ENCODE measurements at regions not wholly inside any gene's neighbourhood (a gene's known extent, or its start where the extent isn't known, plus 50 kb on each side); places are given as distances from the start of the nearest gene placed in this dataset.
A peak's percentile ranks its signal among the peaks of the same experiment; 100 is the strongest.

DNA sequence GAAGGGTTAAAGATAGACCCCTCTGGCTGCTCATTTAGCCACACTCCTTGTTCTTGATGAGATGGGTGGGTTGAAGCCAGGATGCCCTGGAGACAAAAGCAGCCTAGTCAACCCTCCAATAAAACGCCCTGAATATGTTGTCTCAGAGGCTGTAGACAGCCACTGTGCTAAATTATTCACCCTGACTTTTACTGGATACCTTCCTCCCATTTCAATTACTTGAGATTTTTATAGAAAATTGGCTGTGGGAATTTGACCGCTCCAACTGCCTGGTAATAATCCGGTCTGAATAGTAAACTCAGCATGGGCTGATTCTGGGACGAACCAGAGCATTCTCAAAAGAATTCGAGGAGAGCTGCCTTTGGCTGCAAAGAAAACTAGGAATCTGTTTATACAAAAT lies 104.2 kb downstream of the SNX18 start:
- Mint-ChIP-seq H3K4me1 (ENCODE audit: low read depth in 2 of 2) (peaks cover 15 to 36% of the 10 kb centered on the region in 2 donors), H3K27me3 (no peaks in the 10 kb centered on the region), H3K4me3 (no peak overlapping the region), H3K36me3 (ENCODE audit: insufficient read depth) (no peaks in the 10 kb centered on the region), H3K27ac (no peak overlapping the region), H3K9me3 (peaks cover 0 to 2% of the 10 kb centered on the region in 2 donors)
- DNase-seq (no peak), ATAC-seq (replicated peaks) (no peak)

GRCh38 chr5:54621048-54621447 lies 103.5 kb downstream of the SNX18 start:
- Mint-ChIP-seq H3K27me3 (no peaks in the 10 kb centered on the region), H3K27ac (no peak overlapping the region), H3K4me1 (ENCODE audit: low read depth in 2 of 2) (peaks cover 15 to 30% of the 10 kb centered on the region in 2 donors), H3K9me3 (peaks cover 0 to 2% of the 10 kb centered on the region in 2 donors), H3K36me3 (ENCODE audit: insufficient read depth) (no peaks in the 10 kb centered on the region), H3K4me3 (no peak overlapping the region)
- ATAC-seq (replicated peaks), result no peak
- DNase-seq, result no peak

- Mint-ChIP-seq H3K27ac (peak overlapping the region in 1 of 2 donors; percentile 4), H3K27me3 (no peaks in the 10 kb centered on the region), H3K4me1 (ENCODE audit: low read depth in 2 of 2) (peaks cover 15 to 32% of the 10 kb centered on the region in 2 donors), H3K4me3 (peak overlapping the region in 1 of 2 donors; percentile 20), H3K9me3 (peaks cover 0 to 2% of the 10 kb centered on the region in 2 donors), H3K36me3 (ENCODE audit: insufficient read depth) (no peaks in the 10 kb centered on the region)
- peak; percentile 4 to 14 (median 4) for DNase-seq
- peak; percentile 76 for ATAC-seq (replicated peaks)
These were observed 102.8 kb downstream of the SNX18 start for GRCh38 chr5:54620141-54620933.

DNA sequence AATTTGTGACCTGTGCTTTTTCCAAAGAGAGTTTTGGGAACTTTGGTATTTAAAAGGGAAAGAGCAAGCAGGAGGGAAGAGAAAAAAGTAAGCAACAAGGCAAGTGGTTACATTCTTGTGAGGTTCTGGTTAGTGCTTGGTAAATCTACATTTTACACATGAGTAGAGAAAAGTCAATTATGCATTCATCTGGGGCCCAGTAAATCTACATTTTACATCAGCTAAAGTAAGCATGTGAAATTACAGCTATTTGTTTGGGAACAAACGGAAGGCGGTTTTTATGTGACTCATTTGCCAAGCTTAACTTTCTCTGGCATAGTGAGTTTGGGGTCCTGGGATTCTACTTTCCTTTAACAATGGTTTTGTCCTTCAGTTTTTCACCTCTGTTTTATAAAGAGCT lies 102.2 kb downstream of the SNX18 start:
- Mint-ChIP-seq H3K27me3 (no peaks in the 10 kb centered on the region), H3K9me3 (peaks cover 0 to 2% of the 10 kb centered on the region in 2 donors), H3K27ac (peak overlapping the region in 1 of 2 donors; percentile 4), H3K4me3 (no peak overlapping the region), H3K36me3 (ENCODE audit: insufficient read depth) (no peaks in the 10 kb centered on the region), H3K4me1 (ENCODE audit: low read depth in 2 of 2) (peaks cover 17 to 35% of the 10 kb centered on the region in 2 donors)
- DNase-seq, result no peak
- no peak for ATAC-seq (replicated peaks)

DNA sequence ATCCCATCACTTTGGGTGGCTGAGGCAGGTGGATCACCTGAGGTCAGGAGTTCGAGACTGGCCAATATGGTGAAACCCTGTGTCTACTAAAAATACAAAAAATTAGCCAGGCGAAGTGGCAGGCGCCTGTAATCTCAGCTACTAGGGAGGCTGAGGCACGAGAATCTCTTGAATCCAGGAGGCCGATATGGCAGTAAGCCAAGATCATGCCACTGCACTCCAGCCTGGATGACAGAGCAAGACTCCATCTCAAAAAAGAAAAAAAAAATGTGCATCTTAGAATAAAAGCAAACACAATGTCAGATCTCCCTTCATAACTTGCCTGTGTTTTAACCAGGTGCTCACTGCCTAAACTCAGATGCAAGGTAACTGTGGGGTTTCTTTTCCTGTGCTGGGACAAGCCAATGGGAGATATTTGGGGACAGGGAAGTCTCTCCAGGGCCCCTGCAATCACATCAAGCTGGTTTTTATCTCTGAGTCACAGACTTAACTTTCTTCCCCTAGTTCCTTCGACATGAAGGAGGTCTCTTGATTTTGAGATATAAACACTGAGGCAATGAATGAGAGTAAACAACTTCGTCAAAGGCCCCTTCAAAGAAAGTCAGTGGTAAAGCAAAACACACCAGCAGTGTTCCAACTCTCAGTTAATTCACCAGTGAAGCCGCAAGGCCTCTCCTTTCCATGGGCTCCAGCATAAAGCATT lies 99.1 kb downstream of the SNX18 start:
- no peak overlapping the region for H3K4me3 Mint-ChIP-seq
- DNase-seq (no peak), ATAC-seq (replicated peaks) (no peak)
- no peaks in the 10 kb centered on the region for H3K36me3 Mint-ChIP-seq (ENCODE audit: insufficient read depth)
- H3K27me3 Mint-ChIP-seq, result no peaks in the 10 kb centered on the region
- H3K4me1 Mint-ChIP-seq (ENCODE audit: low read depth in 2 of 2), result peaks cover 14 to 35% of the 10 kb centered on the region in 2 donors
- no peak overlapping the region for H3K27ac Mint-ChIP-seq
- H3K9me3 Mint-ChIP-seq, result peaks cover 0 to 2% of the 10 kb centered on the region in 2 donors

DNA sequence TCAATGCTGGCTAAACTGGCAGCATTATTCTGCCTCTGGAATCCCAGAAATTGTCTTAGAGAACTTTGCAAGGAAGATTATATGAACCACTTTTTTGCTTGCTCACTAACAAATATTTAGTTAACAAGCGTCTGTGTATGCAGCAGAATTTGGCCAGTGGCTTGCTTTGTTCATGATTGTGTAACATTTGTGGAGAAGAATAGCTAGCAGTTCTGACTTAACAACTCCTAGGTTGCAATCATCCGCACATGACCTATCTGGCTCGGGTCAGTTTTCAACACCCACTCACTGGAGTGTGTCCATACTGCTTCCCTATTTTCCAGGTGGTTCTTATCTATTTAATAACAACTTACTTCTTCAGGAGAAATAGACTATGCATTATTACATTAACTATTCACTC lies 98.5 kb downstream of the SNX18 start:
- Mint-ChIP-seq H3K4me3 (no peak overlapping the region), H3K4me1 (ENCODE audit: low read depth in 2 of 2) (peaks cover 20 to 39% of the 10 kb centered on the region in 2 donors), H3K27me3 (no peaks in the 10 kb centered on the region), H3K27ac (no peak overlapping the region), H3K9me3 (peaks cover 0 to 2% of the 10 kb centered on the region in 2 donors), H3K36me3 (ENCODE audit: insufficient read depth) (no peaks in the 10 kb centered on the region)
- ATAC-seq (replicated peaks) (no peak), DNase-seq (no peak)

DNA sequence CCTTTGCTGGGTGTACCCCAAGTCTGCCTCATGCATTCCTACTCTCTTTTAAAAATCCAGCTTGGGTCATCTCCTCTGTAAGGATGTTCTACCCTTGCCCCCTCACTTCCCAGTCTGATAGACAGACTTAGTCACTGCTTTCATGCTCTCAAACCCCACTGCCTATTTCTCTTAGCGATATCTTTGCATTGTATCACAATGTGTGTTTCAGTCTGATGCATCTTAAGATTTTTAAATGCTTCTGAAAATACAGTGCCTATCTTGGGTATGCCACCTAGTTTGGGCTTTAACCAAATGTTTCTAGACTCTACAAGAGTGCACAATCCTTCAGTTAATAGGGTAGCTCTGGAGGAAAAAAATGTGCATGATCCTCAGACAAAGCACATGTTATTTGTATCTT lies 97.8 kb downstream of the SNX18 start:
- Mint-ChIP-seq H3K9me3 (peaks cover 0 to 2% of the 10 kb centered on the region in 2 donors), H3K27ac (no peak overlapping the region), H3K4me1 (ENCODE audit: low read depth in 2 of 2) (peaks cover 25 to 39% of the 10 kb centered on the region in 2 donors), H3K27me3 (no peaks in the 10 kb centered on the region), H3K36me3 (ENCODE audit: insufficient read depth) (no peaks in the 10 kb centered on the region), H3K4me3 (no peak overlapping the region)
- DNase-seq (no peak), ATAC-seq (replicated peaks) (no peak)

- DNase-seq, result no peak
- Mint-ChIP-seq H3K4me1 (ENCODE audit: low read depth in 2 of 2) (peaks cover 25 to 42% of the 10 kb centered on the region in 2 donors), H3K27ac (no peak overlapping the region), H3K27me3 (no peaks in the 10 kb centered on the region), H3K36me3 (ENCODE audit: insufficient read depth) (peaks cover 5% of the 10 kb centered on the region), H3K4me3 (no peak overlapping the region), H3K9me3 (peaks cover 2 to 7% of the 10 kb centered on the region in 2 donors)
- no peak for ATAC-seq (replicated peaks)
These were observed 95.2 kb downstream of the SNX18 start for GRCh38 chr5:54612711-54613110.

DNA sequence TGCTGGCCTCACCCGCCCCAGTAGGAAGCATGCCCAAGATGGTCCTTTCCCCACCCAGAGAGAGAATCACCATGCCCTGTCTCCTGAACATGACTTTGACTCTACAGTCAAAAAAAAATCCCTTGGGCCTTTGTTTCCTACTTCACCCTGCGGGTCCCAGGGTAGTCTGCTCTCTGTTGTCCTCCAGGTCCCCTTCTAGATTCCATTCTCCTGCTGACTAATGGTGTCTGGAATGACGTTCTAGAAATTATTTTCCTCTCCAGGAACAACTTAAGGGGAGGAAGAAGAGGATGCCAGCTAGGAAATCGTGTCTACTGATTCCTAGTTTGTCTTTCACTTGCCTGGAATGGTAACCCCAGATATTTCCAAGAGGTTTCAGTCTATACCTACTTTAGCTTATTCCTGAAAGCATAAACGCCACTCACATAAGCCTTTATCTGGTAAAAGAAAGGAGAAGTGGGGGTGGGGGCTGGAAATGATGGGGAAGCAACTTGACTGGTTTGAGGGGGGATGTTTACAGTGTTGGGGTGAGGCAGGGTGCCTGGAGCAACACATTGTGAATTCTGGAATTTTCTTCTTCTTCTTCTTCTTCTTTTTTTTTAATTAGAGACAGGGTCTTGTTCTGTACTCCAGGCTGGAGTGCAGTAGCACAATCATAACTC lies 93.9 kb downstream of the SNX18 start:
- Mint-ChIP-seq H3K4me3 (peak overlapping the region; percentile 69 to 73), H3K27ac (peak overlapping the region; percentile 90 to 92)
- DNase-seq, result no peak

DNA sequence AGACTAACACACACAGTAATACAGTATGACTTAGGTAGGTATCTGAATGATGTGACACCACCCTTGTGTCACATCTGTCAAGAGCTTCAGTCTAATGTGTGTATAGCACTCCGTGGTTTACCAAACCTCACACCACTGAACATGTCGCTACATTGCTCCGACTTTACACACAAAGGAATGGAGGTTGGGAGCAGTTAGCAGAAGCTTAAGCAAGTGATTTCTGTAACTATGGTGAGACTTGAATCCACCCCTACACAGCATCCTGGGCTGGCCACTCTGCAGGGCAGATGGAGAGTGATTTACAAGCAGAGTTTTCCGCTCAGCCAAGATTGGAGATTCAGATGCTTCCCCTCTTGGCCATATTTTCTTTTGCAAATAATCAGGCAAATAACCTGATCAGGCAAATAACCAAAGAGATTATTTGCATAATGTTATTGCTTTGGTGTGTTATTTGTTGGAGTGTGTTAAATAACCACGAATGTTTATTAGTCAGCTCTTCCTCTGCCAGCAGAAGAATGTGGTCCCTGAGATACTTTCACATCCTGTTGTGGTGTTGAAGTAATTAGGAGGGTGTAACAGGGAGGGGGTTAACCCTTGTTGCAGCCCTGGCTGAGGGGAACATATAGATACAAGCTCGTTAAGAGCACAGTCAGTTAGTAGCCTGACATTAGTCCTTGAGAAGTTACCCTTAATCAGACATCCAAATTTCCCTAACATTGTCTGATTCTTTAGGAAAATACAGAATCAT lies 92.8 kb downstream of the SNX18 start:
- ATAC-seq (replicated peaks), result peak; percentile 86
- peak overlapping the region; percentile 69 to 73 for H3K4me3 Mint-ChIP-seq
- peaks cover 5% of the 10 kb centered on the region for H3K36me3 Mint-ChIP-seq (ENCODE audit: insufficient read depth)
- H3K4me1 Mint-ChIP-seq (ENCODE audit: low read depth in 2 of 2), result peaks cover 26 to 48% of the 10 kb centered on the region in 2 donors
- peak; percentile 31 to 49 (median 40) for DNase-seq
- peak overlapping the region; percentile 90 to 92 for H3K27ac Mint-ChIP-seq
- peaks cover 2 to 7% of the 10 kb centered on the region in 2 donors for H3K9me3 Mint-ChIP-seq
- H3K27me3 Mint-ChIP-seq, result no peaks in the 10 kb centered on the region

More for the DNA sequence above, 93.9 kb downstream of the SNX18 start:
- Mint-ChIP-seq H3K4me1 (ENCODE audit: low read depth in 2 of 2) (peaks cover 25 to 47% of the 10 kb centered on the region in 2 donors), H3K9me3 (peaks cover 2 to 7% of the 10 kb centered on the region in 2 donors), H3K27me3 (no peaks in the 10 kb centered on the region), H3K36me3 (ENCODE audit: insufficient read depth) (peaks cover 5% of the 10 kb centered on the region)
- ATAC-seq (replicated peaks), result no peak

DNA sequence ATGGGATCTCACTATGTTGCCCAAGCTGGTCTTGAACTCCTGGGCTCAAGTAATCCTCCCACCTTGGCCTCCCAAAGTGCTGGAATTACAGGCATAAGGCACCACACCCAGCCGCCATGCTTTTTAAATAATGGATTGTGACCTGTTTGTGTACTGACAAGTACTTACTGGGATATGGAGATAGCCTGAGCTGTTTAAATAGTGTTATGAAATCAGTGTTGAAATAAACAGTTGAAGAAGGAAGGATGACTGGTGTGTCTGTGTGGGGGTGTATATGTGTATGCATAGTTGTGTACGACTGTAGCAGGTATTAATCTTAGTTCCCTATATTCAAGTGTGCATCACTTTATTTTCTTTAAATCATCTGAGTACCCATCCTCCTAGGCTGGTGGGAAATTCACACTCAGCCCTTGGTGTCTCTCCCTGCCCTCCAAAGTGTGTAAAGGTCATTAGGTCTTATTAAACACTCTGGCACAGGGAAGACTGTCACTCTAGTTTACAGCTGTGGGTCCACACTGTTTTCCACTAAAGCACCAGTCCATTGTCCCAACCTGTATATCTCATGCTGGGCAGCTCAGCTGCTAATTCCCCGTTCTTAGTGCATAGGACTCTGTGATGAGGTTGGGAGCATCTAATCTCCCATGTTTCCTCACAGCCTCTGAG lies 91.0 kb downstream of the SNX18 start:
- DNase-seq (no peak), ATAC-seq (replicated peaks) (no peak)
- Mint-ChIP-seq H3K4me1 (ENCODE audit: low read depth in 2 of 2) (peaks cover 23 to 48% of the 10 kb centered on the region in 2 donors), H3K4me3 (no peak overlapping the region), H3K27me3 (no peaks in the 10 kb centered on the region), H3K9me3 (peaks cover 2 to 7% of the 10 kb centered on the region in 2 donors), H3K27ac (peak overlapping the region in 1 of 2 donors; percentile 17), H3K36me3 (ENCODE audit: insufficient read depth) (peaks cover 5% of the 10 kb centered on the region)

DNA sequence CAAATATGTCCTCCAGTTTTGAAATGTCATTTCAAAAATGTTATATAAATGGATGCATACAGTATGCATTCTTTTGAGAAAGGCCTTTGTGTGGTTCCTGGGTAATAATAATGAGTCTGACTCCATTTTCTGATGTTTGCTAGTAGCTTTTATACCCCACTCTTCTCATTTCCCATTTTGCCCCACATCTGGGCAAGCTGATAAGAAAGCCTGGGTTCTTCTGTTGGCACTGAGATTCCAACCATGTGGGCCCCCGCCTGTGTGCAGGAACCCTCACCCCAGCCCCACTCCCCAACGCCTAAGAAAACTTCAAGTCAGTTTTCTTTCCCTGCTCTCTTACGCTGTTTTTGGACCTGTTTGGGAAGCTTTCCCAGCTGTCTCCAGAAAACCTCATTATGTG lies 89.4 kb downstream of the SNX18 start:
- peaks cover 5% of the 10 kb centered on the region for H3K36me3 Mint-ChIP-seq (ENCODE audit: insufficient read depth)
- peaks cover 0 to 6% of the 10 kb centered on the region in 2 donors for H3K27me3 Mint-ChIP-seq
- no peak overlapping the region for H3K27ac Mint-ChIP-seq
- H3K4me1 Mint-ChIP-seq (ENCODE audit: low read depth in 2 of 2), result peaks cover 28 to 43% of the 10 kb centered on the region in 2 donors
- peaks cover 2 to 7% of the 10 kb centered on the region in 2 donors for H3K9me3 Mint-ChIP-seq
- DNase-seq (no peak), ATAC-seq (replicated peaks) (no peak)
- H3K4me3 Mint-ChIP-seq, result no peak overlapping the region
